Right lobe of liver (tissue), 6 donors: ENCODE measurements at regions not wholly inside any gene's neighbourhood (a gene's known extent, or its start where the extent isn't known, plus 50 kb on each side); places are given as distances from the start of the nearest gene placed in this dataset.

Source experiments
- ATAC-seq, 4 donors: fragments of 200-7000 bp; cut with Tn5 transposase; one replicate each; pipeline ENCODE4 v1.9.1; 2020; ENCODE audit warnings: mild to moderate bottlenecking in 4 of 4, moderate library complexity in 4 of 4
- DNase-seq, 3 donors: peaks; one replicate each; pipeline ENCODE4 v3.0.0-alpha.2; 2020
- H3K27ac ChIP-seq, 3 donors: fragments of 200-600 bp; one replicate each; pipeline ENCODE4 v1.8.0; 2022
- H3K27me3 ChIP-seq, 2 donors: fragments of 200-600 bp; one replicate each; pipeline ENCODE4 v1.8.0; 2022
- H3K36me3 ChIP-seq, 4 donors: fragments of 200-600 bp; sonication (generic) in 1 of 4; one replicate each; pipeline versions ENCODE4 v1.5.1 to v1.8.0; 2017 to 2022; ENCODE audit warnings: control low read depth in 1 of 4
- H3K4me1 ChIP-seq, 4 donors: fragments of 200-600 bp; sonication (generic) in 1 of 4; one replicate each; pipeline versions ENCODE4 v1.5.1 to v1.8.0; 2017 to 2022; ENCODE audit warnings: control low read depth in 1 of 4
- H3K4me3 ChIP-seq, 3 donors: fragments of 200-600 bp; one replicate each; pipeline ENCODE4 v1.8.0; 2022
- H3K9me3 ChIP-seq, 4 donors: fragments of 200-600 bp; sonication (generic) in 1 of 4; one replicate each; pipeline versions ENCODE4 v1.5.1 to v1.8.0; 2017 to 2022; ENCODE audit warnings: control low read depth in 1 of 4
- CTCF ChIP-seq, 4 donors: fragments of 200-600 bp in 3 of 4; fragments of 450-650 bp in 1 of 4; IDR thresholded peaks; one replicate each; pipeline versions ENCODE4 v1.5.1 to v1.8.0; 2016 to 2022; ENCODE audit warnings: antibody characterized with exemption in 4 of 4, mild to moderate bottlenecking in 2 of 4
- POLR2A ChIP-seq: fragments of 450-650 bp; IDR thresholded peaks from one replicate; pipeline ENCODE4 v1.6.1; 2017; ENCODE audit warnings: antibody characterized with exemption, mild to moderate bottlenecking
- WGBS: methylation state at CpG from one replicate; pipeline ENCODE4 v1.1.6; 2018; ENCODE audit warnings: low coverage, low lambda C conversion rate; ENCODE audit not compliant: insufficient coverage; ENCODE audit errors: missing lambda C conversion rate; 5-methylcytosine and 5-hydroxymethylcytosine counted together
- intact Hi-C, 2 donors: fragments of 100-400 bp; cut with DNase I; formaldehyde crosslinking; loops; one replicate each; pipeline versions ENCODE4 v1.11.2 to v1.14.1; 2022
- donor health status: DM: no; HTN: yes; CAD: no.
- donor health status: DM: no; HTN: no; CAD: no.
- donor health status: DM: no; HTN: no; CAD: no.
- donor health status: DM: no; HTN: yes; CAD: no.
- donor health status: DM: no; HTN: yes; CAD: no.

GRCh38 chr1:47676311-47677054 lies 238.6 kb downstream of the FOXD2 start:
- DNase-seq (peak in 1 of 3 donors; percentile 20), ATAC-seq (no peak)
- no peaks in the 10 kb centered on the region for H3K9me3 ChIP-seq

GRCh38 chr1:47677241-47677940 lies 239.5 kb downstream of the FOXD2 start:
- TF ChIP-seq POLR2A (no peak), CTCF (IDR thresholded peaks at IDR 0.05) (no peak)
- intact Hi-C loops: no loop called here
- no peaks in the 10 kb centered on the region for H3K27me3 ChIP-seq
- no peaks in the 10 kb centered on the region for H3K36me3 ChIP-seq
- ATAC-seq: no peak
- H3K4me1 ChIP-seq: no peaks in the 10 kb centered on the region
- DNase-seq: peak in 1 of 3 donors; percentile 26
- WGBS: 57% methylated on average over 1 of the region's 24 CpGs
- no peak overlapping the region for H3K27ac ChIP-seq
- no peak overlapping the region for H3K4me3 ChIP-seq
- H3K9me3 ChIP-seq: no peaks in the 10 kb centered on the region

More at GRCh38 chr1:47676311-47677054, 238.6 kb downstream of the FOXD2 start:
- Histone ChIP-seq H3K4me1 (no peaks in the 10 kb centered on the region), H3K4me3 (no peak overlapping the region), H3K27me3 (no peaks in the 10 kb centered on the region), H3K36me3 (no peaks in the 10 kb centered on the region), H3K27ac (no peak overlapping the region)
- intact Hi-C loops: no loop called here
- 69% methylated on average over 14 of the region's 14 CpGs for WGBS
- TF ChIP-seq POLR2A: no peak
- TF ChIP-seq CTCF (IDR thresholded peaks at IDR 0.05): no peak

- Histone ChIP-seq H3K36me3 (no peaks in the 10 kb centered on the region), H3K4me1 (no peaks in the 10 kb centered on the region), H3K27me3 (no peaks in the 10 kb centered on the region), H3K4me3 (no peak overlapping the region), H3K27ac (no peak overlapping the region), H3K9me3 (no peaks in the 10 kb centered on the region)
- intact Hi-C loops: no loop called here
- TF ChIP-seq CTCF (IDR thresholded peaks at IDR 0.05): no peak
- TF ChIP-seq POLR2A: no peak
- 83% methylated on average over 3 of the region's 4 CpGs for WGBS
- peak in 1 of 3 donors; percentile 27 for DNase-seq
- ATAC-seq: no peak
Observed at GRCh38 chr1:47678464-47678980, 240.7 kb downstream of the FOXD2 start.

- Histone ChIP-seq H3K27ac (no peak overlapping the region), H3K4me1 (no peaks in the 10 kb centered on the region), H3K9me3 (no peaks in the 10 kb centered on the region), H3K27me3 (no peaks in the 10 kb centered on the region), H3K36me3 (no peaks in the 10 kb centered on the region), H3K4me3 (no peak overlapping the region)
- intact Hi-C loops: no loop called here
- 53% methylated on average over 3 of the region's 6 CpGs for WGBS
- DNase-seq: peak in 1 of 3 donors; percentile 30
- TF ChIP-seq POLR2A: no peak
- no peak for TF ChIP-seq CTCF (IDR thresholded peaks at IDR 0.05)
- ATAC-seq: peak; percentile 9 to 47 (median 22)
Observed at GRCh38 chr1:47679301-47679791, 241.5 kb downstream of the FOXD2 start.
